GM23338 (cell line): ENCODE measurements at regions not wholly inside any gene's neighbourhood (a gene's known extent, or its start where the extent isn't known, plus 50 kb on each side); places are given as distances from the start of the nearest gene placed in this dataset.

Experiments
- ATAC-seq: fragments of 200-7000 bp; cut with Tn5 transposase; 3 replicates; pipeline ENCODE4 v1.9.1; 2020
- DNase-seq: peaks from one replicate; pipeline ENCODE4 v3.0.0-alpha.2; 2015; ENCODE audit warnings: low spot score
- H2AFZ ChIP-seq: fragments of 200-600 bp; sonication (generic); 2 replicates; pipeline ENCODE4 v1.8.0; 2016; ENCODE audit warnings: antibody characterized with exemption, mild to moderate bottlenecking, moderate library complexity
- H3F3A ChIP-seq: fragments of 200-600 bp; sonication (generic); replicated peaks from 2 replicates; pipeline ENCODE4 v1.8.0; 2017; ENCODE audit warnings: antibody characterized with exemption, mixed run types, low read depth
- H3K27ac ChIP-seq: fragments of 200-600 bp; sonication (generic); 2 replicates; pipeline ENCODE4 v1.6.1; 2016; ENCODE audit warnings: low read depth
- H3K27me3 ChIP-seq: fragments of 200-600 bp; sonication (generic); 2 replicates; pipeline ENCODE4 v1.8.0; 2016; ENCODE audit warnings: mild to moderate bottlenecking, mixed run types, moderate library complexity; ENCODE audit not compliant: insufficient read depth
- H3K36me3 ChIP-seq: fragments of 200-600 bp; sonication (generic); 2 replicates; pipeline ENCODE4 v1.8.0; 2016; ENCODE audit warnings: mild to moderate bottlenecking; ENCODE audit not compliant: insufficient read depth
- H3K4me1 ChIP-seq: fragments of 200-600 bp; sonication (generic); 2 replicates; pipeline ENCODE4 v1.8.0; 2016; ENCODE audit warnings: mild to moderate bottlenecking, moderate library complexity; ENCODE audit not compliant: insufficient read depth
- H3K4me2 ChIP-seq: fragments of 200-600 bp; sonication (generic); 2 replicates; pipeline ENCODE4 v1.7.1; 2017; ENCODE audit warnings: mixed run types
- H3K4me3 ChIP-seq: fragments of 200-600 bp; sonication (generic); 2 replicates; pipeline ENCODE4 v1.6.1; 2016; ENCODE audit warnings: mixed run types
- H3K79me2 ChIP-seq: fragments of 200-600 bp; sonication (generic); replicated peaks from 2 replicates; pipeline ENCODE4 v1.8.0; 2017; ENCODE audit warnings: mild to moderate bottlenecking; ENCODE audit not compliant: insufficient read depth
- H3K9me2 ChIP-seq: fragments of 200-600 bp; sonication (generic); 2 replicates; pipeline ENCODE4 v1.8.0; 2017; ENCODE audit not compliant: insufficient read depth
- H4K20me1 ChIP-seq: fragments of 200-600 bp; sonication (generic); replicated peaks from 2 replicates; pipeline ENCODE4 v1.8.0; 2017; ENCODE audit warnings: mild to moderate bottlenecking; ENCODE audit not compliant: insufficient read depth
- H3K27ac Mint-ChIP-seq: 2 replicates; pipeline ENCODE4 v1.8.0; 2020; ENCODE audit warnings: inconsistent platforms, mild to moderate bottlenecking, moderate library complexity, mixed read lengths
- H3K27me3 Mint-ChIP-seq: 3 replicates; pipeline ENCODE4 v1.8.0; 2022; ENCODE audit warnings: low read depth, mild to moderate bottlenecking, moderate library complexity, mixed read lengths, inconsistent platforms; ENCODE audit not compliant: insufficient read depth, poor library complexity
- H3K36me3 Mint-ChIP-seq: 3 replicates; pipeline ENCODE4 v1.8.0; 2021; ENCODE audit warnings: low read depth, mild to moderate bottlenecking, inconsistent platforms, moderate library complexity, mixed read lengths
- H3K4me1 Mint-ChIP-seq: 3 replicates; pipeline ENCODE4 v1.8.0; 2020; ENCODE audit warnings: mild to moderate bottlenecking, inconsistent platforms, mixed read lengths
- H3K4me3 Mint-ChIP-seq: 3 replicates; pipeline ENCODE4 v1.8.0; 2021; ENCODE audit warnings: moderate library complexity, mild to moderate bottlenecking, inconsistent platforms, mixed read lengths
- H3K9me3 Mint-ChIP-seq: 3 replicates; pipeline ENCODE4 v1.8.0; 2020; ENCODE audit warnings: moderate library complexity, mild to moderate bottlenecking, inconsistent platforms, mixed read lengths
- CREB1 ChIP-seq: fragments of 250-450 bp; sonication (Bioruptor Pico); IDR thresholded peaks from 2 replicates; pipeline ENCODE4 v1.5.0; 2020; ENCODE audit warnings: low read depth, mild to moderate bottlenecking, moderate library complexity
- EZH2 ChIP-seq: fragments of 200-600 bp; sonication (generic); IDR thresholded peaks from one replicate; pipeline ENCODE4 v1.8.0; 2017; ENCODE audit warnings: antibody characterized with exemption, mild to moderate bottlenecking, low read depth; ENCODE audit not compliant: unreplicated experiment
- EZH2phosphoT487 ChIP-seq: fragments of 200-600 bp; sonication (generic); IDR thresholded peaks from one replicate; pipeline ENCODE4 v1.8.1; 2018; ENCODE audit warnings: antibody characterized with exemption; ENCODE audit not compliant: unreplicated experiment
- JUNB ChIP-seq: IDR thresholded peaks from one replicate; pipeline ENCODE4 v1.6.1; 2016; ENCODE audit warnings: antibody characterized with exemption; ENCODE audit not compliant: unreplicated experiment
- NANOG ChIP-seq: IDR thresholded peaks from 2 replicates; pipeline ENCODE4 v1.6.1; 2016; ENCODE audit warnings: antibody characterized with exemption, borderline replicate concordance
- POLR2AphosphoS5 ChIP-seq: IDR thresholded peaks from 2 replicates; pipeline ENCODE4 v1.6.1; 2016; ENCODE audit warnings: antibody characterized with exemption, low read depth
- STAT1 ChIP-seq: IDR thresholded peaks from one replicate; pipeline ENCODE4 v1.6.1; 2016; ENCODE audit warnings: antibody characterized with exemption; ENCODE audit not compliant: unreplicated experiment
- ZNF114 ChIP-seq: fragments of 250-450 bp; sonication (Bioruptor Pico); IDR thresholded peaks from 2 replicates; pipeline ENCODE4 v1.5.0; 2020; ENCODE audit warnings: mild to moderate bottlenecking, moderate library complexity
- TF ChIP-seq, protein P1 (sequence below): fragments of 250-450 bp; sonication (Bioruptor Pico); IDR thresholded peaks from 2 replicates; pipeline ENCODE4 v1.5.0; 2020; ENCODE audit warnings: mild to moderate bottlenecking, moderate library complexity
- TF ChIP-seq, protein P2 (sequence below): IDR thresholded peaks from one replicate; pipeline ENCODE4 v1.6.1; 2018; ENCODE audit warnings: antibody characterized with exemption; ENCODE audit not compliant: unreplicated experiment
- TF ChIP-seq, protein P3 (sequence below), 2 experiments: fragments of 200-600 bp in 1 of 2; sonication (generic) in 1 of 2; conservative IDR thresholded peaks; 2 replicates each; pipeline versions ENCODE4 v1.5.1 to v1.6.1; 2016 to 2017; ENCODE audit warnings: antibody characterized with exemption in 2 of 2, low read depth in 2 of 2, mild to moderate bottlenecking in 2 of 2, moderate library complexity in 1 of 2

DNA sequence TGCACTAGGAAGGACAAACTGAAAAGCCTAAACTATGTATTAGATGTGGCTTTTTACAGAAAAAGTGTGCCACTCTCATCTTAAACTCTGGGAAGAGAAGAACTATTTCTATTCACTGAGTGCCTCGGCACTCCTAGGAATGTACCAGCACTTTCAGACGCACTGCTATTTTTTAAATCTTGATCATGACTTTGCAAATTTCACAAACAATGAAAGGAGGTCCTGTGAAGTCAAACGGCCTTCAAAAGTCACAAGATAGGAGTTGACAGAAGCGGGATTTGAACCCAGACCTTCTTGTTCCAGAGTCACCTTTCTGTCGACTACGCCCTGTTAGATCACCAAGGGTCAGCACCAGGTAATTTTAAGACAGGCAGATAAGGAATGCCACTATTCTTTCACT is 365.4 kb downstream of the VRK1 start:
- Histone ChIP-seq H4K20me1 (no peaks in the 10 kb centered on the region), H3K36me3 (no peaks in the 10 kb centered on the region), H3K27ac (no peak overlapping the region), H3K27me3 (no peaks in the 10 kb centered on the region), H3K4me2 (no peak overlapping the region), H3K4me3 (no peak overlapping the region), H3F3A (no peaks in the 10 kb centered on the region), H3K4me1 (no peaks in the 10 kb centered on the region), H3K9me2 (no peaks in the 10 kb centered on the region; the same call in 1 of the 2 replicates), H3K79me2 (no peaks in the 10 kb centered on the region), H2AFZ (peak overlapping the region; percentile 12; the same call in 1 of the 2 replicates)
- H3K27me3 Mint-ChIP-seq: peaks cover 6% of the 10 kb centered on the region
- TF ChIP-seq NANOG: no peak
- TF ChIP-seq, protein P1, sequence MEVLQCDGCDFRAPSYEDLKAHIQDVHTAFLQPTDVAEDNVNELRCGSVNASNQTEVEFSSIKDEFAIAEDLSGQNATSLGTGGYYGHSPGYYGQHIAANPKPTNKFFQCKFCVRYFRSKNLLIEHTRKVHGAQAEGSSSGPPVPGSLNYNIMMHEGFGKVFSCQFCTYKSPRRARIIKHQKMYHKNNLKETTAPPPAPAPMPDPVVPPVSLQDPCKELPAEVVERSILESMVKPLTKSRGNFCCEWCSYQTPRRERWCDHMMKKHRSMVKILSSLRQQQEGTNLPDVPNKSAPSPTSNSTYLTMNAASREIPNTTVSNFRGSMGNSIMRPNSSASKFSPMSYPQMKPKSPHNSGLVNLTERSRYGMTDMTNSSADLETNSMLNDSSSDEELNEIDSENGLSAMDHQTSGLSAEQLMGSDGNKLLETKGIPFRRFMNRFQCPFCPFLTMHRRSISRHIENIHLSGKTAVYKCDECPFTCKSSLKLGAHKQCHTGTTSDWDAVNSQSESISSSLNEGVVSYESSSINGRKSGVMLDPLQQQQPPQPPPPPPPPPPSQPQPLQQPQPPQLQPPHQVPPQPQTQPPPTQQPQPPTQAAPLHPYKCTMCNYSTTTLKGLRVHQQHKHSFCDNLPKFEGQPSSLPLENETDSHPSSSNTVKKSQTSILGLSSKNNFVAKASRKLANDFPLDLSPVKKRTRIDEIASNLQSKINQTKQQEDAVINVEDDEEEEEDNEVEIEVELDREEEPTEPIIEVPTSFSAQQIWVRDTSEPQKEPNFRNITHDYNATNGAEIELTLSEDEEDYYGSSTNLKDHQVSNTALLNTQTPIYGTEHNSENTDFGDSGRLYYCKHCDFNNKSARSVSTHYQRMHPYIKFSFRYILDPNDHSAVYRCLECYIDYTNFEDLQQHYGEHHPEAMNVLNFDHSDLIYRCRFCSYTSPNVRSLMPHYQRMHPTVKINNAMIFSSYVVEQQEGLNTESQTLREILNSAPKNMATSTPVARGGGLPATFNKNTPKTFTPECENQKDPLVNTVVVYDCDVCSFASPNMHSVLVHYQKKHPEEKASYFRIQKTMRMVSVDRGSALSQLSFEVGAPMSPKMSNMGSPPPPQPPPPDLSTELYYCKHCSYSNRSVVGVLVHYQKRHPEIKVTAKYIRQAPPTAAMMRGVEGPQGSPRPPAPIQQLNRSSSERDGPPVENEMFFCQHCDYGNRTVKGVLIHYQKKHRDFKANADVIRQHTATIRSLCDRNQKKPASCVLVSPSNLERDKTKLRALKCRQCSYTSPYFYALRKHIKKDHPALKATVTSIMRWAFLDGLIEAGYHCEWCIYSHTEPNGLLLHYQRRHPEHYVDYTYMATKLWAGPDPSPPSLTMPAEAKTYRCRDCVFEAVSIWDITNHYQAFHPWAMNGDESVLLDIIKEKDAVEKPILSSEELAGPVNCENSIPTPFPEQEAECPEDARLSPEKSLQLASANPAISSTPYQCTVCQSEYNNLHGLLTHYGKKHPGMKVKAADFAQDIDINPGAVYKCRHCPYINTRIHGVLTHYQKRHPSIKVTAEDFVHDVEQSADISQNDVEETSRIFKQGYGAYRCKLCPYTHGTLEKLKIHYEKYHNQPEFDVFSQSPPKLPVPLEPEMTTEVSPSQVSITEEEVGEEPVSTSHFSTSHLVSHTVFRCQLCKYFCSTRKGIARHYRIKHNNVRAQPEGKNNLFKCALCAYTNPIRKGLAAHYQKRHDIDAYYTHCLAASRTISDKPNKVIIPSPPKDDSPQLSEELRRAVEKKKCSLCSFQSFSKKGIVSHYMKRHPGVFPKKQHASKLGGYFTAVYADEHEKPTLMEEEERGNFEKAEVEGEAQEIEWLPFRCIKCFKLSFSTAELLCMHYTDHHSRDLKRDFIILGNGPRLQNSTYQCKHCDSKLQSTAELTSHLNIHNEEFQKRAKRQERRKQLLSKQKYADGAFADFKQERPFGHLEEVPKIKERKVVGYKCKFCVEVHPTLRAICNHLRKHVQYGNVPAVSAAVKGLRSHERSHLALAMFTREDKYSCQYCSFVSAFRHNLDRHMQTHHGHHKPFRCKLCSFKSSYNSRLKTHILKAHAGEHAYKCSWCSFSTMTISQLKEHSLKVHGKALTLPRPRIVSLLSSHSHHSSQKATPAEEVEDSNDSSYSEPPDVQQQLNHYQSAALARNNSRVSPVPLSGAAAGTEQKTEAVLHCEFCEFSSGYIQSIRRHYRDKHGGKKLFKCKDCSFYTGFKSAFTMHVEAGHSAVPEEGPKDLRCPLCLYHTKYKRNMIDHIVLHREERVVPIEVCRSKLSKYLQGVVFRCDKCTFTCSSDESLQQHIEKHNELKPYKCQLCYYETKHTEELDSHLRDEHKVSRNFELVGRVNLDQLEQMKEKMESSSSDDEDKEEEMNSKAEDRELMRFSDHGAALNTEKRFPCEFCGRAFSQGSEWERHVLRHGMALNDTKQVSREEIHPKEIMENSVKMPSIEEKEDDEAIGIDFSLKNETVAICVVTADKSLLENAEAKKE (CRISPR knock-in tag): no peak
- no peak for TF ChIP-seq CREB1
- TF ChIP-seq, protein P2, sequence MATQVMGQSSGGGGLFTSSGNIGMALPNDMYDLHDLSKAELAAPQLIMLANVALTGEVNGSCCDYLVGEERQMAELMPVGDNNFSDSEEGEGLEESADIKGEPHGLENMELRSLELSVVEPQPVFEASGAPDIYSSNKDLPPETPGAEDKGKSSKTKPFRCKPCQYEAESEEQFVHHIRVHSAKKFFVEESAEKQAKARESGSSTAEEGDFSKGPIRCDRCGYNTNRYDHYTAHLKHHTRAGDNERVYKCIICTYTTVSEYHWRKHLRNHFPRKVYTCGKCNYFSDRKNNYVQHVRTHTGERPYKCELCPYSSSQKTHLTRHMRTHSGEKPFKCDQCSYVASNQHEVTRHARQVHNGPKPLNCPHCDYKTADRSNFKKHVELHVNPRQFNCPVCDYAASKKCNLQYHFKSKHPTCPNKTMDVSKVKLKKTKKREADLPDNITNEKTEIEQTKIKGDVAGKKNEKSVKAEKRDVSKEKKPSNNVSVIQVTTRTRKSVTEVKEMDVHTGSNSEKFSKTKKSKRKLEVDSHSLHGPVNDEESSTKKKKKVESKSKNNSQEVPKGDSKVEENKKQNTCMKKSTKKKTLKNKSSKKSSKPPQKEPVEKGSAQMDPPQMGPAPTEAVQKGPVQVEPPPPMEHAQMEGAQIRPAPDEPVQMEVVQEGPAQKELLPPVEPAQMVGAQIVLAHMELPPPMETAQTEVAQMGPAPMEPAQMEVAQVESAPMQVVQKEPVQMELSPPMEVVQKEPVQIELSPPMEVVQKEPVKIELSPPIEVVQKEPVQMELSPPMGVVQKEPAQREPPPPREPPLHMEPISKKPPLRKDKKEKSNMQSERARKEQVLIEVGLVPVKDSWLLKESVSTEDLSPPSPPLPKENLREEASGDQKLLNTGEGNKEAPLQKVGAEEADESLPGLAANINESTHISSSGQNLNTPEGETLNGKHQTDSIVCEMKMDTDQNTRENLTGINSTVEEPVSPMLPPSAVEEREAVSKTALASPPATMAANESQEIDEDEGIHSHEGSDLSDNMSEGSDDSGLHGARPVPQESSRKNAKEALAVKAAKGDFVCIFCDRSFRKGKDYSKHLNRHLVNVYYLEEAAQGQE: no peak
- TF ChIP-seq ZNF114 (CRISPR knock-in tag): no peak
- no peak for TF ChIP-seq STAT1
- TF ChIP-seq EZH2phosphoT487: no peak
- no peak for TF ChIP-seq JUNB
- TF ChIP-seq POLR2AphosphoS5: no peak
- TF ChIP-seq, protein P3, sequence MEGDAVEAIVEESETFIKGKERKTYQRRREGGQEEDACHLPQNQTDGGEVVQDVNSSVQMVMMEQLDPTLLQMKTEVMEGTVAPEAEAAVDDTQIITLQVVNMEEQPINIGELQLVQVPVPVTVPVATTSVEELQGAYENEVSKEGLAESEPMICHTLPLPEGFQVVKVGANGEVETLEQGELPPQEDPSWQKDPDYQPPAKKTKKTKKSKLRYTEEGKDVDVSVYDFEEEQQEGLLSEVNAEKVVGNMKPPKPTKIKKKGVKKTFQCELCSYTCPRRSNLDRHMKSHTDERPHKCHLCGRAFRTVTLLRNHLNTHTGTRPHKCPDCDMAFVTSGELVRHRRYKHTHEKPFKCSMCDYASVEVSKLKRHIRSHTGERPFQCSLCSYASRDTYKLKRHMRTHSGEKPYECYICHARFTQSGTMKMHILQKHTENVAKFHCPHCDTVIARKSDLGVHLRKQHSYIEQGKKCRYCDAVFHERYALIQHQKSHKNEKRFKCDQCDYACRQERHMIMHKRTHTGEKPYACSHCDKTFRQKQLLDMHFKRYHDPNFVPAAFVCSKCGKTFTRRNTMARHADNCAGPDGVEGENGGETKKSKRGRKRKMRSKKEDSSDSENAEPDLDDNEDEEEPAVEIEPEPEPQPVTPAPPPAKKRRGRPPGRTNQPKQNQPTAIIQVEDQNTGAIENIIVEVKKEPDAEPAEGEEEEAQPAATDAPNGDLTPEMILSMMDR (conservative IDR thresholded peaks at IDR 0.05; ENCODE audit: low read depth in 2 of 2): no peak
- no peak for TF ChIP-seq EZH2
- ATAC-seq (no peak), DNase-seq (no peak)
- no peaks in the 10 kb centered on the region for H3K4me1 Mint-ChIP-seq
- H3K4me3 Mint-ChIP-seq: no peak overlapping the region
- H3K9me3 Mint-ChIP-seq: peaks cover 20% of the 10 kb centered on the region
- H3K27ac Mint-ChIP-seq: no peak overlapping the region
- peaks cover 12% of the 10 kb centered on the region for H3K36me3 Mint-ChIP-seq
